Prostate gland (tissue), 2 donors: ENCODE measurements at regions not wholly inside any gene's neighbourhood (a gene's known extent, or its start where the extent isn't known, plus 50 kb on each side); places are given as distances from the start of the nearest gene placed in this dataset.
"Not testable (repeated sequence)": the region's sequence is repeated elsewhere in the genome, so short reads cannot be mapped to it uniquely, and the experiment has no call there.

ENCODE experiments used
- POLR2A ChIP-seq: fragments of 450-650 bp; IDR thresholded peaks from one replicate; pipeline ENCODE4 v1.6.1; 2016; ENCODE audit warnings: antibody characterized with exemption, mild to moderate bottlenecking
- POLR2AphosphoS5 ChIP-seq: sonication (generic); formaldehyde crosslinking; IDR thresholded peaks from one replicate; pipeline ENCODE4 v1.6.1; 2017; ENCODE audit warnings: antibody characterized with exemption
- TF ChIP-seq, protein P1 (sequence below), 4 experiments: fragments of 200-600 bp in 2 of 4; fragments of 450-650 bp in 2 of 4; sonication (generic) in 2 of 4; IDR thresholded peaks; 1 replicate in 3 of 4; 2 replicates in 1 of 4; pipeline ENCODE4 v1.5.1; 2016 to 2019; ENCODE audit warnings: antibody characterized with exemption in 4 of 4, mild to moderate bottlenecking in 2 of 4, moderate library complexity in 2 of 4

- not testable (repeated sequence) for TF ChIP-seq POLR2A, POLR2AphosphoS5
- TF ChIP-seq, protein P1, sequence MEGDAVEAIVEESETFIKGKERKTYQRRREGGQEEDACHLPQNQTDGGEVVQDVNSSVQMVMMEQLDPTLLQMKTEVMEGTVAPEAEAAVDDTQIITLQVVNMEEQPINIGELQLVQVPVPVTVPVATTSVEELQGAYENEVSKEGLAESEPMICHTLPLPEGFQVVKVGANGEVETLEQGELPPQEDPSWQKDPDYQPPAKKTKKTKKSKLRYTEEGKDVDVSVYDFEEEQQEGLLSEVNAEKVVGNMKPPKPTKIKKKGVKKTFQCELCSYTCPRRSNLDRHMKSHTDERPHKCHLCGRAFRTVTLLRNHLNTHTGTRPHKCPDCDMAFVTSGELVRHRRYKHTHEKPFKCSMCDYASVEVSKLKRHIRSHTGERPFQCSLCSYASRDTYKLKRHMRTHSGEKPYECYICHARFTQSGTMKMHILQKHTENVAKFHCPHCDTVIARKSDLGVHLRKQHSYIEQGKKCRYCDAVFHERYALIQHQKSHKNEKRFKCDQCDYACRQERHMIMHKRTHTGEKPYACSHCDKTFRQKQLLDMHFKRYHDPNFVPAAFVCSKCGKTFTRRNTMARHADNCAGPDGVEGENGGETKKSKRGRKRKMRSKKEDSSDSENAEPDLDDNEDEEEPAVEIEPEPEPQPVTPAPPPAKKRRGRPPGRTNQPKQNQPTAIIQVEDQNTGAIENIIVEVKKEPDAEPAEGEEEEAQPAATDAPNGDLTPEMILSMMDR (IDR thresholded peaks at IDR 0.05) = not testable (repeated sequence)
These were observed 255.9 kb downstream of the TINAG start for GRCh38 chr6:54564188-54564587.
